ENCODE measurements at regions not wholly inside any gene's neighbourhood (a gene's known extent, or its start where the extent isn't known, plus 50 kb on each side); places are given as distances from the start of the nearest gene placed in this dataset.
"Not testable (repeated sequence)": the region's sequence is repeated elsewhere in the genome, so short reads cannot be mapped to it uniquely, and the experiment has no call there.

- no peak for DNase-seq
- H3K4me3 ChIP-seq (ENCODE audit: low read depth, low read length): no peak overlapping the region
- H3K27me3 ChIP-seq (replicated peaks): no peaks in the 10 kb centered on the region
- in situ Hi-C loops (cut with HindIII; ENCODE audit: low pct_ligation_motif_present, low sequenced_read_pairs): no loop called here
- H3K27ac ChIP-seq: no peak overlapping the region
- no peaks in the 10 kb centered on the region for H3K36me3 ChIP-seq (replicated peaks)
- TF ChIP-seq CTCF (IDR thresholded peaks at IDR 0.05; ENCODE audit: low read depth, low read length, missing control alignments): no peak
Observed at GRCh38 chr5:102099766-102100331, 196.2 kb downstream of the SLCO4C1 start.

GRCh38 chr5:102099083-102099482 is 197.0 kb downstream of the SLCO4C1 start:
- H3K27ac ChIP-seq; DNase-seq; H3K36me3 ChIP-seq (replicated peaks); in situ Hi-C loops (cut with HindIII; ENCODE audit: low pct_ligation_motif_present, low sequenced_read_pairs); H3K27me3 ChIP-seq (replicated peaks); H3K4me3 ChIP-seq (ENCODE audit: low read depth, low read length): not testable (repeated sequence)

GRCh38 chr5:102098606-102099005 is 197.5 kb downstream of the SLCO4C1 start:
- H3K4me3 ChIP-seq (ENCODE audit: low read depth, low read length); in situ Hi-C loops (cut with HindIII; ENCODE audit: low pct_ligation_motif_present, low sequenced_read_pairs); H3K36me3 ChIP-seq (replicated peaks); DNase-seq; H3K27me3 ChIP-seq (replicated peaks); H3K27ac ChIP-seq: not testable (repeated sequence)

GRCh38 chr5:102090770-102091169 is 205.3 kb downstream of the SLCO4C1 start:
- Histone ChIP-seq H3K27ac (no peak overlapping the region), H3K27me3 (replicated peaks) (no peaks in the 10 kb centered on the region), H3K36me3 (replicated peaks) (no peaks in the 10 kb centered on the region), H3K4me3 (ENCODE audit: low read depth, low read length) (no peak overlapping the region)
- in situ Hi-C loops (cut with HindIII; ENCODE audit: low pct_ligation_motif_present, low sequenced_read_pairs): no loop called here
- peak; percentile 20 for TF ChIP-seq CTCF (IDR thresholded peaks at IDR 0.05; ENCODE audit: low read depth, low read length, missing control alignments)
- no peak for DNase-seq

GRCh38 chr5:102089883-102090282 is 206.2 kb downstream of the SLCO4C1 start:
- H3K27me3 ChIP-seq (replicated peaks): no peaks in the 10 kb centered on the region
- DNase-seq: no peak
- TF ChIP-seq CTCF (IDR thresholded peaks at IDR 0.05; ENCODE audit: low read depth, low read length, missing control alignments): no peak
- no peak overlapping the region for H3K27ac ChIP-seq
- no peaks in the 10 kb centered on the region for H3K36me3 ChIP-seq (replicated peaks)
- no peak overlapping the region for H3K4me3 ChIP-seq (ENCODE audit: low read depth, low read length)
- in situ Hi-C loops (cut with HindIII; ENCODE audit: low pct_ligation_motif_present, low sequenced_read_pairs): no loop called here

GRCh38 chr5:102087906-102088305 is 208.2 kb downstream of the SLCO4C1 start:
- in situ Hi-C loops (cut with HindIII; ENCODE audit: low pct_ligation_motif_present, low sequenced_read_pairs): no loop called here
- TF ChIP-seq CTCF (IDR thresholded peaks at IDR 0.05; ENCODE audit: low read depth, low read length, missing control alignments): no peak
- no peaks in the 10 kb centered on the region for H3K27me3 ChIP-seq (replicated peaks)
- DNase-seq: no peak
- H3K27ac ChIP-seq: no peak overlapping the region
- H3K36me3 ChIP-seq (replicated peaks): no peaks in the 10 kb centered on the region
- H3K4me3 ChIP-seq (ENCODE audit: low read depth, low read length): no peak overlapping the region

- no peak for DNase-seq
- H3K27ac ChIP-seq: no peak overlapping the region
- H3K4me3 ChIP-seq (ENCODE audit: low read depth, low read length): no peak overlapping the region
- H3K27me3 ChIP-seq (replicated peaks): no peaks in the 10 kb centered on the region
- H3K36me3 ChIP-seq (replicated peaks): no peaks in the 10 kb centered on the region
- in situ Hi-C loops (cut with HindIII; ENCODE audit: low pct_ligation_motif_present, low sequenced_read_pairs): no loop called here
- TF ChIP-seq CTCF (IDR thresholded peaks at IDR 0.05; ENCODE audit: low read depth, low read length, missing control alignments): no peak
Observed at GRCh38 chr5:102080288-102080687, 215.8 kb downstream of the SLCO4C1 start.
